ENCODE measurements at regions not wholly inside any gene's neighbourhood (a gene's known extent, or its start where the extent isn't known, plus 50 kb on each side); places are given as distances from the start of the nearest gene placed in this dataset.

DNA sequence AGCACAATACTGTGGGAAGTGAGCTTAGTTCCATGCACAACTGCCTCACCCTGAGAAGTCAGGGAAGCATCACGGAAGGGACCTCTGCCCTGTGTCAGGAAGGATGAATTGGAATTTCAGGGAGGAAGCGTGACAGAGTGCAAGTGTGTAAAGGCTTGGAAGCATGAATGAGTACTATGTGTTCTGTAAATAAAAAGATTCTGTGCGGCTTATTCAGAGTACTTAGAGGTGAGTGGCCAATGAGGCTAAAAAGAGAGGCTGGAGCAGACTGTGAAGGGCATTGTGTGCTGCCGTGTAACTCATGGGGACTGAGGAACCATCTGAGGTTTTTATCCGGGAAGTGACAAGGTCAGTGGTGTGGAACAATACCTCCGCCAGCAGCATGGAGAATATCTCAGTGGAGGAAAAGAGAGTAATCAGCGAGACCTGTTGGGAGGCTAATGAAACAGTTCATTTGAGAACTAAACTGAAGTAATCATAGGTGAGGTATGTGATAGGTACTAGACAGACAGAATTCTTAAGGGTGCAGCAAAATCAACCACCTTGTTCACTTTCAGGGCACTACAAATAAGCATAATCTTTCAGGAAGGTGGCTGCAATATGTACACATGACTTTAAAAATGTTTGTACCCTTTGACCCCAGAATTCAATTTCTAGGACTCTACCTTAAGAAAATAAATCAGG lies 64.9 kb upstream of the SPRED1 start:
- Histone ChIP-seq H3K4me1 (no peaks in the 10 kb centered on the region), H3K9me3 (no peaks in the 10 kb centered on the region), H3K27me3 (no peaks in the 10 kb centered on the region), H3K27ac (no peak overlapping the region), H3K4me3 (no peak overlapping the region), H3K36me3 (no peaks in the 10 kb centered on the region)
- WGBS = 86% methylated on average over 7 of the region's 7 CpGs
- TF ChIP-seq POLR2AphosphoS5 (IDR thresholded peaks at IDR 0.05) (no peak), POLR2A (IDR thresholded peaks at IDR 0.05) (no peak), EP300 (IDR thresholded peaks at IDR 0.05) (no peak)
- TF ChIP-seq, protein P1, sequence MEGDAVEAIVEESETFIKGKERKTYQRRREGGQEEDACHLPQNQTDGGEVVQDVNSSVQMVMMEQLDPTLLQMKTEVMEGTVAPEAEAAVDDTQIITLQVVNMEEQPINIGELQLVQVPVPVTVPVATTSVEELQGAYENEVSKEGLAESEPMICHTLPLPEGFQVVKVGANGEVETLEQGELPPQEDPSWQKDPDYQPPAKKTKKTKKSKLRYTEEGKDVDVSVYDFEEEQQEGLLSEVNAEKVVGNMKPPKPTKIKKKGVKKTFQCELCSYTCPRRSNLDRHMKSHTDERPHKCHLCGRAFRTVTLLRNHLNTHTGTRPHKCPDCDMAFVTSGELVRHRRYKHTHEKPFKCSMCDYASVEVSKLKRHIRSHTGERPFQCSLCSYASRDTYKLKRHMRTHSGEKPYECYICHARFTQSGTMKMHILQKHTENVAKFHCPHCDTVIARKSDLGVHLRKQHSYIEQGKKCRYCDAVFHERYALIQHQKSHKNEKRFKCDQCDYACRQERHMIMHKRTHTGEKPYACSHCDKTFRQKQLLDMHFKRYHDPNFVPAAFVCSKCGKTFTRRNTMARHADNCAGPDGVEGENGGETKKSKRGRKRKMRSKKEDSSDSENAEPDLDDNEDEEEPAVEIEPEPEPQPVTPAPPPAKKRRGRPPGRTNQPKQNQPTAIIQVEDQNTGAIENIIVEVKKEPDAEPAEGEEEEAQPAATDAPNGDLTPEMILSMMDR (IDR thresholded peaks at IDR 0.05) = no peak
- DNase-seq (ENCODE audit: low spot score in 2 of 2) = no peak

DNA sequence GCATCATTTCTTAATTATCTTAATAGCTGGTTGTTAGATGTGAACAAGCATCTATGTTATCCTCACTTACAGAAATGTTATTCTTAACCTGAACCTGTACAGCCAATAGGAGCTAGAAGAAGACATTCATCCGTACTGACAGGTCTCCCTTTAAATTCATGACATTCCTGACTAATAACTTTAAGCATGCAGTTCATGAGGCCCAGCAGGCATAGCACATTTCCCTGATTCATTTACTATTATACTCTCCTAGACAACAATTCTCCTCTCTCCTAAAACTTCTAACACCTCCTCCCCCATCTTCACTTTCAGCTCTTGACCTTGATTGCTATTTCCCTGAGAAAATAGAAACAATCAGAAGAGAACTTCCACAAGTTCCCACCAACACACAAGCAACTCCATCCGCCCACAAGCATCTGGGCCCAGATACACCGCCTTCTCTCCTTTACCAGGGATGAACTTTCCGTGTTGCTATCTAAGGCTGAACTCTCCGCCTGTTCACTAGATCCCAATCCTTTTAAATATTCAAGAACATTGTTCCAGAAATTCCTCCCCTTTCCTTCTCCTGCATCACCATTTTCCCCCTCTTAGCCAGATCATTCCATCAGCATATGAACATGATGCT lies 62.9 kb upstream of the SPRED1 start:
- Histone ChIP-seq H3K9me3 (no peaks in the 10 kb centered on the region), H3K4me3 (no peak overlapping the region), H3K27me3 (no peaks in the 10 kb centered on the region), H3K27ac (no peak overlapping the region), H3K4me1 (no peaks in the 10 kb centered on the region), H3K36me3 (no peaks in the 10 kb centered on the region)
- TF ChIP-seq POLR2A (IDR thresholded peaks at IDR 0.05) (no peak), POLR2AphosphoS5 (IDR thresholded peaks at IDR 0.05) (no peak), EP300 (IDR thresholded peaks at IDR 0.05) (no peak)
- TF ChIP-seq, protein P1 (IDR thresholded peaks at IDR 0.05) = no peak
- DNase-seq (ENCODE audit: low spot score in 2 of 2) = no peak
- WGBS = 71% methylated on average over 5 of the region's 5 CpGs

DNA sequence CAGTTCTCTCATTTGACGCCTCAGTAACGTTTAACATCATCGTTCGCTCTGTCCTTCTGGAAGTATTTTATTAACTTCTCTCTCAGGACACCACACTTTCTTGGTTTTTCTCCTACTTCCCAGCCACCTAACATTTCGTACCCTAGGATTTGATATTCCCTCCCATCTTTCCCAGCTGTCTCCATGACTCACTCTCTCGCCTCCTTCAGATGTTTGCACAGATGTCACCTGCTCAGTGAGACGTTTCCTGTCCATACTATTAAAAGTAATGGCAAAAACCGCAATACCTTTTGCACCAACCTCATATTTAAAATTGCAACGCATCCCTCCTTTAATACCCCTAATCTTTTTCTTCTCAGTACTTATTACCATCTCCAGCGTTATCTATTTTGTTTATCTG lies 62.1 kb upstream of the SPRED1 start:
- no peaks in the 10 kb centered on the region for H3K27me3 ChIP-seq
- TF ChIP-seq, protein P1 (IDR thresholded peaks at IDR 0.05) = no peak
- TF ChIP-seq POLR2A (IDR thresholded peaks at IDR 0.05) = no peak
- TF ChIP-seq EP300 (IDR thresholded peaks at IDR 0.05) = no peak
- TF ChIP-seq POLR2AphosphoS5 (IDR thresholded peaks at IDR 0.05) = no peak
- DNase-seq (ENCODE audit: low spot score in 2 of 2) = no peak
- no peaks in the 10 kb centered on the region for H3K36me3 ChIP-seq
- H3K4me1 ChIP-seq = peaks cover 7% of the 10 kb centered on the region
- 90% methylated on average over 10 of the region's 10 CpGs for WGBS
- H3K9me3 ChIP-seq = no peaks in the 10 kb centered on the region
- H3K4me3 ChIP-seq = no peak overlapping the region
- H3K27ac ChIP-seq = no peak overlapping the region

DNA sequence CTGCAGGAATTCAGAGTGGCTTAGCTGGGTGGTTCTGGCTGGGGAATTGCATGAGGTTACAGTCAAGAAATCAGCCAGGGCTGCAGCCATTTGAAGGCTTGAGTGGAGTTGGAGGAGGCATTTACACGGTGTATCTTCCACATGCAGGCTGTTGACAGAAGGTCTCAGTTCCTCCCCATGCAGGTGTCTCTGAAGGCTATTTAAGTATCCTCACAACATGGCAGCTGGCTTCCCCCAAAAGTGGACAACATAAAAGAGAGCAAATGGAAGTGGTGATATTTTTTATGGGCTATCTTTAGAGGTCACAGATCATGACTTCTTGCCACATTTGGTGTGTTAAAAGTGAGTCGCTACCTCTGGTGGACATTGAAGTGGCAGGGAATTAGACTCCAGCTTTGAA lies 60.1 kb upstream of the SPRED1 start:
- Histone ChIP-seq H3K36me3 (no peaks in the 10 kb centered on the region), H3K9me3 (no peaks in the 10 kb centered on the region), H3K4me1 (peaks cover 20% of the 10 kb centered on the region), H3K27ac (no peak overlapping the region), H3K27me3 (no peaks in the 10 kb centered on the region), H3K4me3 (no peak overlapping the region)
- TF ChIP-seq POLR2A (IDR thresholded peaks at IDR 0.05) = no peak
- TF ChIP-seq POLR2AphosphoS5 (IDR thresholded peaks at IDR 0.05) = no peak
- TF ChIP-seq, protein P1 (IDR thresholded peaks at IDR 0.05) = no peak
- TF ChIP-seq EP300 (IDR thresholded peaks at IDR 0.05) = no peak
- 100% methylated on average over 2 of the region's 2 CpGs for WGBS
- no peak for DNase-seq (ENCODE audit: low spot score in 2 of 2)

DNA sequence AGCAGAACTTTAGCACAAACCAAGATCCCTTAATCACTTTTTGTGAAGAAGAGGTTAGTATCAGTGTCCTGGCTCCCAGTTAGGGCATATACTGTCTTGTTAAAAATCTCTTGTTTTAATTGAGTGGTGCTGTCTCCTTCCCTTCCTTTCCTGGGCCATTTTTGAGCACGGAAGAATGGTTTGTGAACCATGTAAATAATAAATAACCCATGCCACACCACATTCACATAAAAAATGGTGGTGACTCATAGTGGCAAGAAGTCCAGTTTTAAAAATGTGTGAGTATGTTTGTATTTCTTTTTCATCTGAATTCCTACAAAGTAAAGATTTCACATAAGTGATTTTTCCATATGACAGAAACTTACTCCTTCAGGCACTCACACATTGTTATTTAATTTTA lies 59.1 kb upstream of the SPRED1 start:
- Histone ChIP-seq H3K4me1 (peaks cover 20% of the 10 kb centered on the region), H3K4me3 (no peak overlapping the region), H3K27ac (no peak overlapping the region), H3K27me3 (no peaks in the 10 kb centered on the region), H3K9me3 (no peaks in the 10 kb centered on the region), H3K36me3 (no peaks in the 10 kb centered on the region)
- DNase-seq (ENCODE audit: low spot score in 2 of 2) = no peak
- TF ChIP-seq EP300 (IDR thresholded peaks at IDR 0.05) = no peak
- TF ChIP-seq POLR2A (IDR thresholded peaks at IDR 0.05) = no peak
- TF ChIP-seq POLR2AphosphoS5 (IDR thresholded peaks at IDR 0.05) = no peak
- TF ChIP-seq, protein P1 (IDR thresholded peaks at IDR 0.05) = no peak
- WGBS = 82% methylated on average over 1 of the region's 1 CpG

Data from suprapubic skin (tissue), 4 donors.